Fibroblast of pulmonary artery (primary cell): ENCODE measurements at regions not wholly inside any gene's neighbourhood (a gene's known extent, or its start where the extent isn't known, plus 50 kb on each side); places are given as distances from the start of the nearest gene placed in this dataset.

ENCODE experiments used
- DNase-seq: peaks from one replicate; pipeline ENCODE4 v3.0.0-alpha.2; 2010; ENCODE audit warnings: low read depth
- H3K4me3 ChIP-seq: replicated peaks from 2 replicates; pipeline ENCODE4 v1.5.1; 2011; ENCODE audit warnings: low read depth, mild to moderate bottlenecking, control low read depth, low read length, moderate library complexity
- CTCF ChIP-seq: IDR thresholded peaks from 2 replicates; pipeline ENCODE4 v1.5.1; 2011; ENCODE audit warnings: mild to moderate bottlenecking, control low read depth, low read length, inconsistent platforms; ENCODE audit errors: missing control alignments

- DNase-seq = no peak
- no peak overlapping the region for H3K4me3 ChIP-seq
- TF ChIP-seq CTCF = no peak
Observed at GRCh38 chr2:146260551-146260950, 1584.3 kb upstream of the ACVR2A start.

- DNase-seq = no peak
- no peak overlapping the region for H3K4me3 ChIP-seq
- TF ChIP-seq CTCF = no peak
Observed at GRCh38 chr2:146259816-146260215, 1585.0 kb upstream of the ACVR2A start.

DNA sequence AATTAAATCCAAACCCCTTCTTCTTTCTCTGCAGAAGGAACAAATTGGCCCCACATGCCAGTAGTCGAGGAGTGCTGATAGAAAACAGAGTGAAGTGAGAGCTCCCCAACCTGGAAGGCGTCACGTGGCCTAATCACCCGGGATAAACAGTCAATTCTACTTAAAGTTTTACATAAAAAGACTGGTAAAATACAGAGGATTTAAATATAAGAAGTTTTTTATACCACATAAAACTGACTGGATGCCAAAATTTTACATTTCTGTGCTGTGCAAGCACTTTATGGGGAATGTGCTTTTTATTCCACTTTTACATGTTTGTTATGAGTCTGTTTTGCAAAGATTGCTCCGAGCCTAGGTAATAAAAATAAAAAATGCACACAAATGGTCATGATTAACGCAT is 1586.8 kb upstream of the ACVR2A start:
- no peak for TF ChIP-seq CTCF
- DNase-seq = no peak
- H3K4me3 ChIP-seq = no peak overlapping the region

GRCh38 chr2:146252119-146252518 is 1592.7 kb upstream of the ACVR2A start:
- TF ChIP-seq CTCF = no peak
- no peak for DNase-seq
- H3K4me3 ChIP-seq = no peak overlapping the region

DNA sequence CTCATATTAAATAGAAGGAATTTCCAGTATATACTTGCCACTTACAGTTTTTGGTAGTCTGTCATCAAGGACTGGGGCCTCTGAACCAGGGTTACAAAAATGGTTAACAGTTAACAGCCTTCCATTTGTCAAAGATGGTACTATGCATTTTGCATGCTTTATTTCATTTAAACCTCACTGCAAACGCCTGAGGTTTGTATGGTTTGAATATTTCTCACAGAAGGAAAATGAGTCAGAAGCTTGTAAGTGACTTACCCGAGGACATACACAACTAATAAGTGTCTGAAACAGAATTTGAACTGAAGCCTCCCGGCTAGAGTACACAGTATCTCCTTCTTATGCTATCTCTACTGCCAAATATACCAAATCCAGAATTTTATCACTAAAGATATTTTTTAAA is 1593.5 kb upstream of the ACVR2A start:
- no peak for TF ChIP-seq CTCF
- no peak overlapping the region for H3K4me3 ChIP-seq
- DNase-seq = no peak

DNA sequence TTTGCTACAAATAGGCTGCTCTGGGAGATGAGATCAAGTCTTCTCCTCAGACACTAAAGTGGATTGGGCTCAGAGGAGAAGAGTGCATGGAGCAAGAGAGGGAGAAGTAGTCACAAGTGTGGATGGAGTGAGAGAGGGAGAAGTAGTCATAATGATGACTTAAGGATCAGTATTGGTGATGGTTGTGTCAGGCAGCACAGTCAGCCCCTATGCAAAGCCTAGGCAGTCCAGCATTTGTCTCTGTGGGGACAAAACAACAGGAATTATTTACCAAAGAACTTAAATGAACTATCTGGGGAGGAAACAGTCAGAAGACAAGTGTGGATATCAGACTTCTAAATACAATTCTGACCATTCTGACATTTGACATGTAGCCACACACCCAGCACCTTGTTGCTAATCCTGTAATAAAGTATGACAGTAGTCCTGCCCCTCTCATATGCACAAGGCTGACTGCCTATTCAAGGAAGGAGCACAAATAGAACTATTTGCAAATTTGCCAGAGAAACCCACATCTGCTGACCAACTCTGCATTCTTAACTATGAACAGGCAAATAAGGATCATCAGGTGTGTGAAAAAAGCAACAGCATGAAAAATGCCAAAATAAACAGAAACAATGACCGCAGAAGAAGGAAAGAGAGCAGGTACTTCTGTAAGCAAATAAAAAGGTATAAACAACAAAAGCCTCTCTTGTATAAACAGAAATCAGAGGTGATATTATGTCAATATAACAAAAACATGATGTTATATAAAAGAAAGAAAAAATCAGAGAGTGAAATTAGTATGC is 1597.9 kb upstream of the ACVR2A start:
- no peak for DNase-seq
- H3K4me3 ChIP-seq = no peak overlapping the region
- no peak for TF ChIP-seq CTCF
